ENCODE measurements at regions not wholly inside any gene's neighbourhood (a gene's known extent, or its start where the extent isn't known, plus 50 kb on each side); places are given as distances from the start of the nearest gene placed in this dataset.

GRCh38 chr9:107684224-107684623 lies 194.7 kb upstream of the KLF4 start:
- POLR2A ChIA-PET: no interaction called here
- CTCF ChIA-PET: no interaction called here

GRCh38 chr9:107683566-107683965 lies 194.0 kb upstream of the KLF4 start:
- CTCF ChIA-PET: no interaction called here
- POLR2A ChIA-PET: no interaction called here

- ChIA-PET CTCF (no interaction called here), POLR2A (no interaction called here)
Observed at GRCh38 chr9:107681988-107682387, 192.4 kb upstream of the KLF4 start.

GRCh38 chr9:107675351-107676259 lies 186.0 kb upstream of the KLF4 start:
- ChIA-PET POLR2A (no interaction called here), CTCF (no interaction called here)

- POLR2A ChIA-PET: no interaction called here
Observed at GRCh38 chr9:107674721-107675277, 185.2 kb upstream of the KLF4 start.

GRCh38 chr9:107673861-107674720 lies 184.5 kb upstream of the KLF4 start:
- POLR2A ChIA-PET: no interaction called here
- CTCF ChIA-PET: no interaction called here

More at GRCh38 chr9:107674721-107675277, 185.2 kb upstream of the KLF4 start:
- CTCF ChIA-PET: no interaction called here

- POLR2A ChIA-PET: no interaction called here
- CTCF ChIA-PET: no interaction called here
Observed at GRCh38 chr9:107671588-107671987, 182.0 kb upstream of the KLF4 start.

- ChIA-PET CTCF (interaction anchor here (0.6 kb wide), 1 partner anchor 20 kb away, joined by 3 read pairs; no protein-coding TSS in a partner anchor), POLR2A (no interaction called here)
Observed at GRCh38 chr9:107669422-107669821, 179.9 kb upstream of the KLF4 start.

- POLR2A ChIA-PET: no interaction called here
- CTCF ChIA-PET: no interaction called here
Observed at GRCh38 chr9:107667231-107668070, 177.9 kb upstream of the KLF4 start.

GRCh38 chr9:107665057-107665456 lies 175.5 kb upstream of the KLF4 start:
- ChIA-PET POLR2A (no interaction called here), CTCF (no interaction called here)

GRCh38 chr9:107660976-107661375 lies 171.4 kb upstream of the KLF4 start:
- CTCF ChIA-PET: no interaction called here

GRCh38 chr9:107653263-107653821 lies 163.8 kb upstream of the KLF4 start:
- CTCF ChIA-PET: no interaction called here
- POLR2A ChIA-PET: interaction anchor here (0.5 kb wide), 1 partner anchor 228 kb away, joined by 5 read pairs; no protein-coding TSS in a partner anchor

More at GRCh38 chr9:107660976-107661375, 171.4 kb upstream of the KLF4 start:
- POLR2A ChIA-PET: no interaction called here

GRCh38 chr9:107650995-107651394 lies 161.4 kb upstream of the KLF4 start:
- CTCF ChIA-PET: no interaction called here
- POLR2A ChIA-PET: no interaction called here

GRCh38 chr9:107650321-107650720 lies 160.8 kb upstream of the KLF4 start:
- POLR2A ChIA-PET: no interaction called here

GRCh38 chr9:107648153-107648715 lies 158.7 kb upstream of the KLF4 start:
- POLR2A ChIA-PET: no interaction called here
- CTCF ChIA-PET: no interaction called here

More at GRCh38 chr9:107650321-107650720, 160.8 kb upstream of the KLF4 start:
- CTCF ChIA-PET: no interaction called here

GRCh38 chr9:107647611-107648010 lies 158.0 kb upstream of the KLF4 start:
- ChIA-PET POLR2A (no interaction called here), CTCF (no interaction called here)

GRCh38 chr9:107647141-107647540 lies 157.6 kb upstream of the KLF4 start:
- ChIA-PET POLR2A (no interaction called here), CTCF (no interaction called here)

- ChIA-PET CTCF (no interaction called here), POLR2A (no interaction called here)
Observed at GRCh38 chr9:107645464-107645833, 155.9 kb upstream of the KLF4 start.

GRCh38 chr9:107644733-107645463 lies 155.3 kb upstream of the KLF4 start:
- POLR2A ChIA-PET: no interaction called here
- CTCF ChIA-PET: no interaction called here

All from activated CD8-positive, alpha-beta memory T cell treated with anti-CD3 and anti-CD28 coated beads for 36 hours (primary cell).